Natural killer cell (primary cell): ENCODE measurements at regions not wholly inside any gene's neighbourhood (a gene's known extent, or its start where the extent isn't known, plus 50 kb on each side); places are given as distances from the start of the nearest gene placed in this dataset.

Experiments
- ATAC-seq, 3 donors: fragments of 150-1000 bp in 2 of 3; fragments of 200-7000 bp in 1 of 3; cut with Tn5 transposase; 1 replicate in 1 of 3; 2 replicates in 2 of 3; pipeline ENCODE4 v1.10.0; 2021; ENCODE audit warnings: mild to moderate bottlenecking in 2 of 3, moderate library complexity in 2 of 3
- DNase-seq, 2 donors: peaks; one replicate each; pipeline versions ENCODE4 v3.0.0 to v3.0.0-alpha.2; 2013 to 2021; ENCODE audit warnings: mixed read lengths in 1 of 2
- H3K27ac ChIP-seq: one replicate; pipeline ENCODE4 v1.5.1; 2013; ENCODE audit warnings: mild to moderate bottlenecking, low read length
- H3K27me3 ChIP-seq: one replicate; pipeline ENCODE4 v1.6.1; 2013; ENCODE audit warnings: low read length; ENCODE audit not compliant: control insufficient read depth, insufficient read depth
- H3K36me3 ChIP-seq: one replicate; pipeline ENCODE4 v1.6.1; 2013; ENCODE audit warnings: low read length; ENCODE audit not compliant: control insufficient read depth, insufficient read depth
- H3K4me1 ChIP-seq: one replicate; pipeline ENCODE4 v1.6.1; 2013; ENCODE audit warnings: low read length; ENCODE audit not compliant: control insufficient read depth, insufficient read depth
- H3K4me3 ChIP-seq: one replicate; pipeline ENCODE4 v1.5.1; 2013; ENCODE audit warnings: low read length
- H3K9me3 ChIP-seq: one replicate; pipeline ENCODE4 v1.6.1; 2013; ENCODE audit warnings: low read length; ENCODE audit not compliant: control insufficient read depth, insufficient read depth
- H3K27ac Mint-ChIP-seq, 2 donors: one replicate each; pipeline ENCODE4 v1.8.0; 2022; ENCODE audit warnings: mild to moderate bottlenecking in 2 of 2, mixed read lengths in 2 of 2, moderate library complexity in 1 of 2
- H3K27me3 Mint-ChIP-seq, 2 donors: one replicate each; pipeline ENCODE4 v1.8.0; 2022; ENCODE audit warnings: low read depth in 2 of 2, mixed read lengths in 2 of 2
- H3K36me3 Mint-ChIP-seq: one replicate; pipeline ENCODE4 v1.8.0; 2022; ENCODE audit warnings: mixed read lengths
- H3K4me1 Mint-ChIP-seq, 2 donors: one replicate each; pipeline ENCODE4 v1.8.0; 2022; ENCODE audit warnings: mixed read lengths in 2 of 2
- H3K4me3 Mint-ChIP-seq: one replicate; pipeline ENCODE4 v1.8.0; 2022; ENCODE audit warnings: mild to moderate bottlenecking, moderate library complexity, mixed read lengths
- H3K9me3 Mint-ChIP-seq, 2 donors: one replicate each; pipeline ENCODE4 v1.8.0; 2022; ENCODE audit warnings: mixed read lengths in 2 of 2
- WGBS: methylation state at CpG from one replicate; pipeline ENCODE4 v1.1.7; 2013; ENCODE audit warnings: missing lambda C conversion rate; ENCODE audit not compliant: insufficient coverage; 5-methylcytosine and 5-hydroxymethylcytosine counted together
- intact Hi-C: fragments of 100-400 bp; cut with micrococcal nuclease; formaldehyde crosslinking; loops from one replicate; pipeline ENCODE4 v1.14.2; 2022
- TF ChIP-seq, protein P1 (sequence below): fragments of 200-600 bp; IDR thresholded peaks from one replicate; pipeline ENCODE4 v1.8.0; 2022; ENCODE audit warnings: antibody characterized with exemption

DNA sequence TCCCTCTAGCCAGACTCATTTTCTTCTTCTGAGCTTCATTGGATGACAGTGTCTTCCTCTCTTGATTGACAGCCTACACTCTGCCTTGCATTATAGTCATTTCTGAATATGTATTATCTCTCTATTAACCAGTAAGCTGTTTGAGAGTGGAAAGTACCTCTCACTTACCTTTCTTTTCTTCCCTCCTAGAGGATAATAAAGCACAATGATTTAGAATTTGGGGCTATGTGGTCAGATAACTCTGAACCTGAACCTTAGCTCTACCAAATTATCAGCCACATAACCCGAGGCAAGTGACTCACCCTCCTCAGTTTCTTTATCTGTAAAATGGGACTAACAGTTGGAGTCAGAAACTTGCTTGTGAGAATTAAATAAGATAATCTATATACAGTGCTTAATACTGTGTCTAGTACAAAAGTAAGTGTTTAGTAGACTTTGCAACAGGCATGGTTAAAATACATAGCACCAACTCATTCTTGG, 331.8 kb upstream of the TBL1XR1 start:
- intact Hi-C loops = no loop called here
- Histone ChIP-seq H3K4me1 (peaks cover 6% of the 10 kb centered on the region), H3K4me3 (no peak overlapping the region), H3K27me3 (no peaks in the 10 kb centered on the region), H3K36me3 (no peaks in the 10 kb centered on the region), H3K9me3 (no peaks in the 10 kb centered on the region), H3K27ac (no peak overlapping the region)
- H3K4me3 Mint-ChIP-seq = no peak overlapping the region
- H3K27ac Mint-ChIP-seq = no peak overlapping the region
- ATAC-seq (no peak), DNase-seq (no peak)
- peaks cover 15 to 27% of the 10 kb centered on the region in 2 donors for H3K4me1 Mint-ChIP-seq
- no CpG with 5 or more reads among the region's 1 CpG for WGBS
- no peaks in the 10 kb centered on the region for H3K27me3 Mint-ChIP-seq
- no peaks in the 10 kb centered on the region for H3K36me3 Mint-ChIP-seq
- TF ChIP-seq, protein P1, sequence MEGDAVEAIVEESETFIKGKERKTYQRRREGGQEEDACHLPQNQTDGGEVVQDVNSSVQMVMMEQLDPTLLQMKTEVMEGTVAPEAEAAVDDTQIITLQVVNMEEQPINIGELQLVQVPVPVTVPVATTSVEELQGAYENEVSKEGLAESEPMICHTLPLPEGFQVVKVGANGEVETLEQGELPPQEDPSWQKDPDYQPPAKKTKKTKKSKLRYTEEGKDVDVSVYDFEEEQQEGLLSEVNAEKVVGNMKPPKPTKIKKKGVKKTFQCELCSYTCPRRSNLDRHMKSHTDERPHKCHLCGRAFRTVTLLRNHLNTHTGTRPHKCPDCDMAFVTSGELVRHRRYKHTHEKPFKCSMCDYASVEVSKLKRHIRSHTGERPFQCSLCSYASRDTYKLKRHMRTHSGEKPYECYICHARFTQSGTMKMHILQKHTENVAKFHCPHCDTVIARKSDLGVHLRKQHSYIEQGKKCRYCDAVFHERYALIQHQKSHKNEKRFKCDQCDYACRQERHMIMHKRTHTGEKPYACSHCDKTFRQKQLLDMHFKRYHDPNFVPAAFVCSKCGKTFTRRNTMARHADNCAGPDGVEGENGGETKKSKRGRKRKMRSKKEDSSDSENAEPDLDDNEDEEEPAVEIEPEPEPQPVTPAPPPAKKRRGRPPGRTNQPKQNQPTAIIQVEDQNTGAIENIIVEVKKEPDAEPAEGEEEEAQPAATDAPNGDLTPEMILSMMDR = no peak
- H3K9me3 Mint-ChIP-seq = peaks cover 0 to 2% of the 10 kb centered on the region in 2 donors

DNA sequence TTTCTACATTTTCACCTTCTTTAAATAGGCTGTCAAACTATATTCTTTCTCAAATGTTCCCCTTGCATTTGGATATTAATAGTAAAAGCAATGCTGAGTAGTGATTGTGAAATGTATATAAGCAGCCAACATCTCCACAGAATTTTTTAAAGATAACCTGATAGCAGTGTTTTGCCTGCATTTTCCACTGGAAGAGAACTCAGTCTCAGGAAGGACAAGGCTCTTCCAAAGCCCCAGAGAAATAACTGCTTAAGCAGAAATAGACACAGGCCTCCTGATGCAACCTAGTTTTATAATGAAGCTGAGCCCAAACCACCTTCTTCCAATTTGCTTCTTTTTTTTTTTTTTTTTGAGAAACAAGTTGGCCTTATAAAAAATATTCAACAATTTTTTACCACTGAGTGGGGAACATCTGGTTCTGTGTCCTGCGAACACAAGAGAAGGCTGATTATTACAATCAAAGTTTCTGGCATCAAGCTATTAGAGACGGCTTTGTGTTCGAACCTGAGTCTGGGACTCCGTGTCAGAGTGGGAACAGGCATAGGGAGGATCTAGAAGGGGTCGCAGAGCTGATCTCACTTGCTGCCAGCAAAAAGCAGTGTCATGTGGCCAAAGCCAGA, 332.5 kb upstream of the TBL1XR1 start:
- Mint-ChIP-seq H3K27ac (no peak overlapping the region), H3K4me3 (no peak overlapping the region), H3K4me1 (peaks cover 15 to 27% of the 10 kb centered on the region in 2 donors), H3K9me3 (peaks cover 0 to 2% of the 10 kb centered on the region in 2 donors), H3K36me3 (no peaks in the 10 kb centered on the region), H3K27me3 (no peaks in the 10 kb centered on the region)
- TF ChIP-seq, protein P1 = no peak
- no peak overlapping the region for H3K4me3 ChIP-seq
- H3K27me3 ChIP-seq = no peaks in the 10 kb centered on the region
- H3K36me3 ChIP-seq = no peaks in the 10 kb centered on the region
- DNase-seq (no peak), ATAC-seq (no peak)
- intact Hi-C loops = loop anchor here (10.0 kb wide), 2 partner anchors 65 to 335 kb away; partner anchors contain the start of gene TBL1XR1
- peaks cover 6% of the 10 kb centered on the region for H3K4me1 ChIP-seq
- 97% methylated on average over 5 of the region's 5 CpGs for WGBS
- no peak overlapping the region for H3K27ac ChIP-seq
- no peaks in the 10 kb centered on the region for H3K9me3 ChIP-seq

DNA sequence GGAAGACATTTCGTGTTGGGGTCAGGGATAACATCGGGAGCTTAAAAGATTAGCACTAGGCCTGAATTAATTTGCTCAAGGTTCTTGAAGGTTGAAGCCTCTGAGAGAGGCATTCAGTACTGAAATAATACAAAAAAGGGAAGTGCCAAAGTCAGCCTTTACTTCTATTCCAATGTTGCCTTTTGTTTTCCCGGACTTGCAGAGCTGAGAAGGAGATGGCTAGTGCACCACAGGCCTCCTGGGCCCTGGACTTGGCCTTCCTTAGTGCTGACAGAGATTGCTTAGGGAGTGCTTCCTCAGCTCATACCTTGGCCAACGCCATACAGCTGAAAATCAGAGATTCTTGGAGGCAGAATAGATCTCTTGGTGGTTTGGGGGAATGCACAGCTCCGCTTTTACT, 333.6 kb upstream of the TBL1XR1 start:
- H3K9me3 ChIP-seq = no peaks in the 10 kb centered on the region
- H3K36me3 Mint-ChIP-seq = no peaks in the 10 kb centered on the region
- DNase-seq (no peak), ATAC-seq (no peak)
- H3K4me3 Mint-ChIP-seq = no peak overlapping the region
- intact Hi-C loops = loop anchor here (10.0 kb wide), 2 partner anchors 64 to 336 kb away; partner anchors contain the start of gene TBL1XR1
- H3K4me3 ChIP-seq = no peak overlapping the region
- no peaks in the 10 kb centered on the region for H3K36me3 ChIP-seq
- 70% methylated on average over 5 of the region's 5 CpGs for WGBS
- H3K9me3 Mint-ChIP-seq = no peaks in the 10 kb centered on the region
- peaks cover 7 to 16% of the 10 kb centered on the region in 2 donors for H3K4me1 Mint-ChIP-seq
- no peaks in the 10 kb centered on the region for H3K27me3 ChIP-seq
- H3K27ac Mint-ChIP-seq = no peak overlapping the region
- H3K27ac ChIP-seq = no peak overlapping the region
- H3K27me3 Mint-ChIP-seq = no peaks in the 10 kb centered on the region
- TF ChIP-seq, protein P1 = no peak
- peaks cover 6% of the 10 kb centered on the region for H3K4me1 ChIP-seq

DNA sequence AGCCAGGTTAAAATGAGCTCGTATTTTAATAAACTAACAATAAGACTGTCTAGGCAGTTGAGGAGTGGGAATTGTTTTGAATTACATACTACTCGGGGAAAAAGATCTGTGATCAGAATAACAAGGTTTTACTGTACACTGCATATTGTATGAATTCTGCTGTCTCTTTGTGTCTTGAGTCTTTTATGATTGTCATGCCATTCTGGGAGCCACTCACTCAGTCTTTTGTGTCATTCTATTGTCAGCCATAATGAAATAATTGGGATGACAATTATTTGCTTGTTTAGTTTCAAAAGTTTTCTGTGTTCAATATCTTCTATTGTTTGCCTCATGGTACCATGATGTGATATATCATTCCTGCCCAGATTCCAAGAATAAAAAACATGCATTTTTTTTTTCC, 339.6 kb upstream of the TBL1XR1 start:
- intact Hi-C loops = loop anchor here (5.0 to 10.0 kb wide), 5 partner anchors 58 to 342 kb away; partner anchors contain the start of gene TBL1XR1

More for the DNA sequence above, 339.6 kb upstream of the TBL1XR1 start:
- no peaks in the 10 kb centered on the region for H3K9me3 ChIP-seq
- no peak overlapping the region for H3K4me3 Mint-ChIP-seq
- H3K4me1 Mint-ChIP-seq = peaks cover 31 to 47% of the 10 kb centered on the region in 2 donors
- DNase-seq (no peak), ATAC-seq (no peak)
- 100% methylated on average over 1 of the region's 2 CpGs for WGBS
- no peak overlapping the region for H3K4me3 ChIP-seq
- H3K27me3 ChIP-seq = no peaks in the 10 kb centered on the region
- TF ChIP-seq, protein P1 = no peak
- no peaks in the 10 kb centered on the region for H3K36me3 Mint-ChIP-seq
- H3K27ac Mint-ChIP-seq = no peak overlapping the region
- no peak overlapping the region for H3K27ac ChIP-seq
- no peaks in the 10 kb centered on the region for H3K9me3 Mint-ChIP-seq
- peaks cover 19% of the 10 kb centered on the region for H3K4me1 ChIP-seq
- no peaks in the 10 kb centered on the region for H3K27me3 Mint-ChIP-seq
- no peaks in the 10 kb centered on the region for H3K36me3 ChIP-seq
